HL-60 (cell line): ENCODE measurements at regions not wholly inside any gene's neighbourhood (a gene's known extent, or its start where the extent isn't known, plus 50 kb on each side); places are given as distances from the start of the nearest gene placed in this dataset.
"Not testable (repeated sequence)": the region's sequence is repeated elsewhere in the genome, so short reads cannot be mapped to it uniquely, and the experiment has no call there.

Source experiments
- CTCF ChIP-seq: IDR thresholded peaks from one replicate; pipeline ENCODE4 v1.5.1; 2011; ENCODE audit warnings: low read length, control low read depth, inconsistent platforms; ENCODE audit not compliant: insufficient read depth
- POLR2AphosphoS5 ChIP-seq: IDR thresholded peaks from 2 replicates; pipeline ENCODE4 v1.6.1; 2012; ENCODE audit warnings: low read depth

DNA sequence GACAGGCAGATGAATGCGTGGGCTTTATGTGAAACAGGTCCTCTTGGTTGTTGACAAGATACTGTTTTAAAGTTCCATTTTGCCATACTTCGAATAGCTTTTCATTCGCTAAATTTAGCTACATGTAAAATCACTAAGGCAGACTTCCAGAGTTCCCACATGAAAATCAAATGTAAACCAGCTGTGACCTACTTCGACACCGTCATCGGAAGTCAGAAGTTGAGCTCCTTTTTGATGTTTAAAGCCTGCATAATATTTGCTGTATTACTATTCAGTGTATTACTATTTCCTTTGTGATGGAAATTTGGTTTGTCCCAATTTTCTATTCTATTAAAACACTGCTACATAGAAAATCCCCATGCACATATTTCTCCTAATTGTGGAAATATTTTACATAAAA lies 115.3 kb downstream of the IGLL1 start:
- not testable (repeated sequence) for TF ChIP-seq POLR2AphosphoS5, CTCF
